RWPE2 (cell line): ENCODE measurements at regions not wholly inside any gene's neighbourhood (a gene's known extent, or its start where the extent isn't known, plus 50 kb on each side); places are given as distances from the start of the nearest gene placed in this dataset.

ENCODE experiments used
- ATAC-seq: fragments of 200-7000 bp; cut with Tn5 transposase; 3 replicates; pipeline ENCODE4 v1.9.1; 2021; ENCODE audit warnings: low read depth
- DNase-seq: peaks from one replicate; pipeline ENCODE4 v3.0.0-alpha.2; 2020; ENCODE audit warnings: low spot score
- H3K27ac ChIP-seq: fragments of 450-650 bp; 2 replicates; pipeline ENCODE4 v1.5.1; 2017; ENCODE audit warnings: mild to moderate bottlenecking; ENCODE audit not compliant: poor library complexity, severe bottlenecking
- H3K27me3 ChIP-seq: fragments of 250-450 bp; sonication (Bioruptor Pico); 2 replicates; pipeline ENCODE4 v1.5.1; 2021; ENCODE audit warnings: mild to moderate bottlenecking, moderate library complexity; ENCODE audit not compliant: insufficient read depth, poor library complexity, severe bottlenecking
- H3K36me3 ChIP-seq: fragments of 250-450 bp; sonication (Bioruptor Pico); 2 replicates; pipeline ENCODE4 v1.5.1; 2020; ENCODE audit warnings: low read depth, mild to moderate bottlenecking, moderate library complexity
- H3K4me1 ChIP-seq: fragments of 250-450 bp; sonication (Bioruptor Pico); 2 replicates; pipeline ENCODE4 v1.5.1; 2021; ENCODE audit warnings: mild to moderate bottlenecking, moderate library complexity; ENCODE audit not compliant: insufficient read depth, poor library complexity, severe bottlenecking
- H3K4me3 ChIP-seq: fragments of 250-450 bp; sonication (Bioruptor Pico); 2 replicates; pipeline ENCODE4 v1.5.1; 2021; ENCODE audit warnings: mild to moderate bottlenecking, moderate library complexity; ENCODE audit not compliant: severe bottlenecking
- H3K9me3 ChIP-seq: fragments of 250-450 bp; sonication (Bioruptor Pico); 2 replicates; pipeline ENCODE4 v1.5.1; 2021; ENCODE audit warnings: mild to moderate bottlenecking, moderate library complexity; ENCODE audit not compliant: severe bottlenecking
- TF ChIP-seq, protein P1 (sequence below): fragments of 450-650 bp; IDR thresholded peaks from one replicate; pipeline ENCODE4 v1.5.1; 2017; ENCODE audit warnings: mild to moderate bottlenecking, moderate library complexity; ENCODE audit not compliant: poor library complexity, severe bottlenecking

DNA sequence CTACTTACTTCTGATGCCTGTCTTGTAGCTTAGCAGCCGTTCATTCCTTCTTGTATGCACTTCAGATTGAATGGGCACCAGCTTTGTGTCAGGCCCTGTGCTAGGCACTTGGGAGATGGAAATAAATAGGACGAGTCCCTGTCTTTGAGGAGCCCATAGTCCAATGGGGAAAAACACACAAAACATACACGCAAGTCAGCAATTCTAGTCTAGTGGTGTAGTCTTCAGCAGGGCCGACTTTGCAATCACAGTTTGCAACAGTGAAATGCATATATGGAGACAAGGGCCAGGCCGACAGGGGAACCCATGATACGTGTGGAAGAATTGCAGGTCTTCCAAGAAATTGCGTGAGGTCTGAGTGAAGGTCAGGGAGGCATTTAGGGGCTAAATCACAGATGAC lies 262.6 kb downstream of the MAF start:
- TF ChIP-seq, protein P1, sequence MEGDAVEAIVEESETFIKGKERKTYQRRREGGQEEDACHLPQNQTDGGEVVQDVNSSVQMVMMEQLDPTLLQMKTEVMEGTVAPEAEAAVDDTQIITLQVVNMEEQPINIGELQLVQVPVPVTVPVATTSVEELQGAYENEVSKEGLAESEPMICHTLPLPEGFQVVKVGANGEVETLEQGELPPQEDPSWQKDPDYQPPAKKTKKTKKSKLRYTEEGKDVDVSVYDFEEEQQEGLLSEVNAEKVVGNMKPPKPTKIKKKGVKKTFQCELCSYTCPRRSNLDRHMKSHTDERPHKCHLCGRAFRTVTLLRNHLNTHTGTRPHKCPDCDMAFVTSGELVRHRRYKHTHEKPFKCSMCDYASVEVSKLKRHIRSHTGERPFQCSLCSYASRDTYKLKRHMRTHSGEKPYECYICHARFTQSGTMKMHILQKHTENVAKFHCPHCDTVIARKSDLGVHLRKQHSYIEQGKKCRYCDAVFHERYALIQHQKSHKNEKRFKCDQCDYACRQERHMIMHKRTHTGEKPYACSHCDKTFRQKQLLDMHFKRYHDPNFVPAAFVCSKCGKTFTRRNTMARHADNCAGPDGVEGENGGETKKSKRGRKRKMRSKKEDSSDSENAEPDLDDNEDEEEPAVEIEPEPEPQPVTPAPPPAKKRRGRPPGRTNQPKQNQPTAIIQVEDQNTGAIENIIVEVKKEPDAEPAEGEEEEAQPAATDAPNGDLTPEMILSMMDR, result no peak
- H3K9me3 ChIP-seq, result no peaks in the 10 kb centered on the region
- H3K4me1 ChIP-seq, result no peaks in the 10 kb centered on the region
- DNase-seq (no peak), ATAC-seq (no peak)
- no peaks in the 10 kb centered on the region for H3K27me3 ChIP-seq
- no peak overlapping the region for H3K27ac ChIP-seq
- H3K4me3 ChIP-seq, result no peak overlapping the region
- H3K36me3 ChIP-seq, result no peaks in the 10 kb centered on the region

DNA sequence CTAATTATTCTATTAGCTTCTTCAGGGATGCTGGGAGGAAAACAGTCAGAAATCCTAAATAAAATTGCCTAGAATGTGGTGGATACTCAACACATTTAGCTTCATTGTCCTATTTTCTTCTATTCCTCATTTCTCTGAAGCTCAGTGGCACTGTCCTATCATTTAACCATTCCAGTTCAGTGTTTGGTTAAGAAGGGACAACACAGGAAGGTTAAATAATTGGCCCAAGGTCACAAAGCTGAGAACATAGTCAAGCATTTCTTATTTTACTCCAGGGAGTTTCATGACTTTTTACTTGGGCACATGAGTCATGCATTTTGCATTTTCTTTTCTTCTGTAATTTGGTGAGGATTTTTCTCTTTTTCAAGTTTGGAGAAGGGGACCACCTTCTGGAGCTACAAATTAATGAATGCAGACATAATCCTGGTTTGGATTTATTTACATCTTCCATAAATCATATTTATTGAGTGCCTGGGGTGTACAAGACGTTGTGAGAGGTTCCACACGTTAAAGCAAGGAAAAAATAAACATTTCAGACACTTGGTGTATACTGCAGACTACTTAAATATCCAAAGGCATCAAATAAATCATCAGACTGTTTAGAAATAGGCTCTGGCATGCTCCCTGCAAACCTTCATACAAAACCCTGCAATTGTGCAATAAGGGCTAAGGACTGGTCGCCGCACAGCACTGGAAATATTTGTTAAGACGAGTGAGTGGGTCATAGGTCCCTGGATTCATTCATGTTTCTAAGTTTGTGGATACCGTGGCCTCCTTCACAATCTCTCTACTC lies 263.9 kb downstream of the MAF start:
- no peaks in the 10 kb centered on the region for H3K4me1 ChIP-seq
- H3K9me3 ChIP-seq, result no peaks in the 10 kb centered on the region
- no peaks in the 10 kb centered on the region for H3K27me3 ChIP-seq
- ATAC-seq (no peak), DNase-seq (no peak)
- H3K4me3 ChIP-seq, result no peak overlapping the region
- TF ChIP-seq, protein P1, result no peak
- no peaks in the 10 kb centered on the region for H3K36me3 ChIP-seq
- H3K27ac ChIP-seq, result no peak overlapping the region

GRCh38 chr16:79334127-79334526 lies 266.4 kb downstream of the MAF start:
- DNase-seq (no peak), ATAC-seq (no peak)
- Histone ChIP-seq H3K27ac (no peak overlapping the region), H3K4me3 (no peak overlapping the region), H3K4me1 (no peaks in the 10 kb centered on the region), H3K27me3 (no peaks in the 10 kb centered on the region), H3K36me3 (no peaks in the 10 kb centered on the region), H3K9me3 (no peaks in the 10 kb centered on the region)
- TF ChIP-seq, protein P1, result peak; percentile 30

DNA sequence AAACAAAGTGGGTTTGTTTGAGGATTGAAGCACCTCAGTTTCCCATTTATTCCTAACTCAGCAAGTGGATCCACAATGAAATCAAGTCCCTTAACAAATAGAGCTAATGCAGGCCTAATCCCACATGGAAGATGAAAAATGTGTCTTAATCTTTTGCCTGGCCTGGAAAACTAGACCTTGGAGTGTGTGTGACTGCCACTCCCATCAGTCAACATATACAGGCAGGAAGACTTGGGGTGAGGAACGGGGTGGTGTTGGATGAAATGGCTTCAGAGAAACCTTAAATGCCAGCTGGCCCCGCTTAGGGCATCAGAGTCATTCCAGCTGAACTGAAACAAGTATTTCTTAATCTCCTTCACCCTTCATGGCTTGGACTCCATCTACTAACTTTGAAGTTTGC lies 269.5 kb downstream of the MAF start:
- Histone ChIP-seq H3K36me3 (no peaks in the 10 kb centered on the region), H3K9me3 (no peaks in the 10 kb centered on the region), H3K4me1 (no peaks in the 10 kb centered on the region), H3K27ac (no peak overlapping the region), H3K4me3 (no peak overlapping the region), H3K27me3 (peaks cover 19% of the 10 kb centered on the region)
- TF ChIP-seq, protein P1, result no peak
- no peak for DNase-seq
- ATAC-seq, result no peak

GRCh38 chr16:79329967-79330366 lies 270.6 kb downstream of the MAF start:
- Histone ChIP-seq H3K27me3 (peaks cover 24% of the 10 kb centered on the region), H3K4me1 (no peaks in the 10 kb centered on the region), H3K9me3 (no peaks in the 10 kb centered on the region), H3K4me3 (no peak overlapping the region), H3K27ac (no peak overlapping the region), H3K36me3 (no peaks in the 10 kb centered on the region)
- DNase-seq, result no peak
- ATAC-seq, result no peak
- TF ChIP-seq, protein P1, result no peak
